Epidermal melanocyte (primary cell): ENCODE measurements at regions not wholly inside any gene's neighbourhood (a gene's known extent, or its start where the extent isn't known, plus 50 kb on each side); places are given as distances from the start of the nearest gene placed in this dataset.

Experiments
- DNase-seq: peaks from one replicate; pipeline ENCODE4 v3.0.0; 2011; ENCODE audit warnings: low spot score; ENCODE audit not compliant: insufficient read length

- DNase-seq, result no peak
Measured at GRCh38 chr10:131666091-131666490, 234.7 kb upstream of the PPP2R2D start.

GRCh38 chr10:131667047-131667446 lies 233.8 kb upstream of the PPP2R2D start:
- no peak for DNase-seq

GRCh38 chr10:131667561-131667960 lies 233.2 kb upstream of the PPP2R2D start:
- DNase-seq, result no peak

DNA sequence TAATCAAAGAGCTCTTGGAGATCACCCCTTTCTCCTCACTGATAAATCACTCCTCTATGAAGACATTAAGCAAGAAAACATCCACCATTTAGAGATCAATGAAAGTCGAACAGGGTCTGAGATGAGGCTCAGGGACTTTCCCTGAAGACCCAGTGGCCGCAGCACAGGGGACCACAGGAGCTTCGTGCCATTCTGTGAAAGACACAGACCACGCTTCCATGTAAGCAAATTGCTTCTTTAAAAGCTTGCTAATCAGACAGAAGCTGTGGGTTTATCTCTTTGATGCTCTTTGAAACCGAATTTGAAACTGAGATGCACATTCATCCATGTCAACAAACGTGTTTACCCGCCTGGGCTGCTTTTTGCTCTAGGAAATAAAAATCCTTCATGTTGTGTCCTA lies 231.9 kb upstream of the PPP2R2D start:
- DNase-seq, result no peak

DNA sequence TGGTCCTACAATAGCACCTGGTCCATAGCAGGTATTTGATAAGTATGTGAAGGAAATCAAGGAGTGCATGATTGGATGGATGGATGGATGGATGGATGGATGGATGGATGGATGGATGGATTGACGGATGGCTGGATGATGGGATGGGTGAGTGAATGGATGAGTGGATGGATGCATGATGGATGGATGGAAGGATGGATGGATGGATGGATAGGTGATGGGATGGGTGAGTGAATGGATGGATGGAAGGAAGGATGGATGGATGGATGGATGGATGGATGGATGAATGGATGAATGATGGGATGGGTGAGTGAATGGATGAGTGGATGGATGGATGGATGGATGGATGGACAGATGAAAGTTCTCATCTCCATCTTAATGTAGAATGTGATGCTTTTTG lies 231.0 kb upstream of the PPP2R2D start:
- no peak for DNase-seq

GRCh38 chr10:131670341-131670740 lies 230.5 kb upstream of the PPP2R2D start:
- DNase-seq, result no peak

DNA sequence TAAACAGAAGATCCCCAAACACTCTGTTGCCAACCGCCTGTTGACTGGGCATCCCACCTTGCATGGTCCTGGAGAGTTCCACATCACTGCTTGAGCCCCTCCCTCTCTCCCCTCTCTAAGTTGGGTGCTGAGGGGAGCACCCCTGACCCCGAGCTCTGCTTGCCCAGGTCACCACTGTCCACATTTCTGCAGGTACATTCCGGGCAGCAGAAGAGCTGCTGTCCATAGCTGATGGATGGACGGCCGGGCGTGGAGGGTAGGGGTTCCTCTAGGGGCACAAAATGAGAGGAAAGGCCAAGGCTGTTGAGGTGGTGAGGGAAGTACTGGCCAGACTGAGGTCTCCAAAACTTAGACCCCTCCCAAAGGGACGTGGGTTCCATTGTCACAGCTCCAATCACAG lies 227.4 kb upstream of the PPP2R2D start:
- DNase-seq, result no peak

DNA sequence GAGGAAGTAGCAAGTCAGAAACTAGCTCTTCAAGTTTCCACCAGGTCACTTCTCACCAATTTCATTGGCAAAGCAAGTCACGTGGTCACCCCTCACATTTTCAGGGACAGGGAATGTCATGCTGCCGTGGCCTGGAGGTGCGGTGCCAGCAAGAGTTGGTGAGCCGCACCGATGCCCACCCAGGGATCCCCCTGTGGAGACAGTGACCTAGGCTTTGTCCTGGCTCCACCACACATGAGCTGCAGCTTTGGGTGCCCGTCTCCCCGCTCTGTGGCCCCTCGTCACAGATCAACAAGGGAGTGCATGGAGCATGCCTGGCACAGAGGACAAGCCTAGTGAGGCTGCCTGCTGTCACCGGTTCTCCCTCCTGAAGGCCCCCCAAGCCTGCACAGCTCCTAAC lies 226.7 kb upstream of the PPP2R2D start:
- DNase-seq, result no peak

DNA sequence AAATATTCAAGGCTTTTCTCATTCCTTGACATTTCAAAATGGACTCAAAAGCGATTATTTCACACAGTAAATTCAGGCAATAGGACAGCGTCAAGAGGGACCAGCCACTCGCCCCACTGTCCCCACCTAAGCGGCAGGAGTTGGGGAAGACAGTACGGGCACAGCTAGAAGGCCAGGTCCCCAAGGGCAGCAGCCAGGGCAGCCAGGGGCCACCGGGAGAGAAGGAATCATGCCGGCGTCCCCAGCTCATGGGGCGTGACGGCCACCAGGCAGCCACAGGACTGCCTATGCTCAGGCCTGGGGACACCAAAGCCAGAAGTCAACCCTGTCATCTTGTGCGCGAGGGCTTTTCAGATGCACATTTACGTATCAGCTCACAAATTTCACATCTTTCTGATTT lies 225.7 kb upstream of the PPP2R2D start:
- no peak for DNase-seq

DNA sequence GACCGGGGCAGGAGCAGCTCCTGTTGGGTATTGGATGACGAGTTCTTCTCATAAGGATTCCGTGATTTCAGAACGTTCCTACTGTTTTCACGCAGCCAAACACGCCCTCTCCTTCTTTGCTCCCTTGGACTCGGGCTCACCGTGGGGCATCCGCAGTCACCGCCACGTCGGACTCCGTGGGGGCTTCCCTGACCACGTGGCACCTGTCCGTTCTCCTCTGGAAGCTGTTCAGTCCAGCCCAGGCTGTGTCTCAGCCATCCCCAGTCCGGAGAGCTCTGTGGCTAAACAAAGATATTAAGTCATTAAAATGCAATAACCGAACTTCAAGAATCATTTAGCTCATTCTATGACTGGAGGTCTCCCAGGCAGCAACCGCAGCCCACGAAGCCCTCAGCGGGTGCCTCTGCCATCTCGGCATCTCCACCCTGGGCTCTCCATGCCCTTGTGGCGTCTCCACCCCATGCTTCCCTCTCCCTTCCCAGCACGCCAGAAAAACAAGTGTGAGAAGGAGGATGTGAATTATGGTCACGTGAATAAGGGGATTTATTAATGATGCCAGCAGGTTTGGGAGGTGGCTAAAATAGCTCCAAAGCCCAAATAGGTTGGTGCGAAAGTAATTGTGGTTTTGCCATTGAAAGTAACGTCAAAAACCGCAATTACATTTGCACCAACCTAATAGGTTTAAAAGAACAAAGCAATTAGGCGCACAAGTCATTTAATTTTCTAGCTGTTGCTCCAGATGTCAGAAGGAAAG lies 224.6 kb upstream of the PPP2R2D start:
- DNase-seq, result no peak

- no peak for DNase-seq
Measured at GRCh38 chr10:131676800-131677421, 223.9 kb upstream of the PPP2R2D start.

GRCh38 chr10:131677671-131678070 lies 223.1 kb upstream of the PPP2R2D start:
- DNase-seq, result no peak

GRCh38 chr10:131678171-131678570 lies 222.6 kb upstream of the PPP2R2D start:
- DNase-seq, result no peak

- no peak for DNase-seq
Measured at GRCh38 chr10:131678613-131679012, 222.2 kb upstream of the PPP2R2D start.

- DNase-seq, result no peak
Measured at GRCh38 chr10:131679926-131680325, 220.9 kb upstream of the PPP2R2D start.

- DNase-seq, result no peak
Measured at GRCh38 chr10:131681122-131681521, 219.7 kb upstream of the PPP2R2D start.

DNA sequence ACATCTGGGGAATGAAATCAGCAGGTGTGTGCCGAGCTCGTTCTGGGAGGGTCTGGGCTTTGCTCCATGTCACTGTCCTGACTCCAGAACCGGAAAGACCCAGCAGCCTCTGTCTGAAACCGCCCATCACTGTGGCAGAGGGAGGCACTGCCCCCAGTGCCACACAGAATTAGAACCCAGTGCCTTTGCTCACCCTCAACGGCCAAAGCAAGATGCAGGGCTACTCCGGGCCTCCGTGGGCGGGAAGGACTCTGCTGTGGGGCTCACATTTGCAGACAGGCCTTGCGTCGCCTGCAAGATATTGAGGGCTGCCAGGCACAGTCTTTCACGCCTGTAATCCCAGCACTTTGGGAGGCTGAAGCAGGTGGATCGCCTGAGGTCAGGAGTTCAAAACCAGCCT lies 219.2 kb upstream of the PPP2R2D start:
- no peak for DNase-seq

DNA sequence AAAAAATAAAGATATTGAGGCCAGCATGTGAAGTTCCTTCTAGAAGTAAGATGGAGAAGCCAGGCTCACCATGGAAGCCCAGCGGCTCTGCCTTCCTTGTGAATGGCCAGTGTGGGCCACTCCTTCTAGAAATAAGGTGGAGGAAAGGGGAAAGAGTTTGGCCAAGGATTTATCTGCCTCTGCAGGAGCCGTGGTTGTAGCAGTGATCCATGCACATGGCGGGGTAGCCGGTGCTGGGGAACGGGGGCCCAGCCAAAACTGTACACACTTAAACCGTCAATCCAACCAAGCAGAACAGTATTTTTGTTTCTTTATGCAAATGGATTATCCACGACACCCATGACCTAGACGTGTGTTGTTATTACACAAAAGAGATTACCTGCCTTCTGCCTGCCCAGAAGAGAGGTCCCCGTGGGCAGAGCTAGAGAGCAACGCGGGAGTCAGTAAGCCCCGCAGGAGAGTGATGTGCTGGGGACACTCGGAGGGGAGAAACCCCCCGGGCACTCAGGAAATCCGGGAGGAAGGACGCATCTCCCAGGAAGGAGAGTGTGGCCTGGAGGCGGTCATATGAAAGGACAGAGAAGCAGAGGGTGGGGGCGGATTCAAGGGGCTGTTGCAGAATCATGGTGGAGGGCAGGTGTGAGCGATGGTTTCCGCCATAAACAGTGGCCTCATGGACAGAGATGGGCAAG lies 218.4 kb upstream of the PPP2R2D start:
- DNase-seq, result no peak

GRCh38 chr10:131683281-131683861 lies 217.4 kb upstream of the PPP2R2D start:
- DNase-seq, result no peak

GRCh38 chr10:131683941-131684340 lies 216.9 kb upstream of the PPP2R2D start:
- no peak for DNase-seq

GRCh38 chr10:131685007-131685406 lies 215.8 kb upstream of the PPP2R2D start:
- DNase-seq, result no peak

DNA sequence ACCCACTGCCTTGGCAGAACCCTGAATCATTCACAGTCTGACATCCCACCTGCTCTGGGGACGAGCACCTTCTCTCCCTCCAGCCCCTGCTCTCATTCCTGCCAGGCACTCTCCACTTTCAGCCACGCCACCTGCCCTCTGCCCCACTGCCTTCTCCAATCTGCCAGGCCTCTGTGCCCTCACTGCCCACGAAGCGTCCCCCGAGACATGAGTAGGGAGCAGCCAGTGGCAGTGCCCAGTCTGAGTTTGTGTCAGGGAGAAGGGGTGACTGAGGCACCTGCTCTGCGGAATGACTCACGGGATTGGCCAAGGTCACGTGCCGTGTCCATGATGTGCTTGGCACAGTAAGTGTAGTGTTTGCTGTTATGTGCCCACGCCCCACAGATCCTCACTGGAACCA lies 215.2 kb upstream of the PPP2R2D start:
- DNase-seq, result no peak
